Duodenal mucosa (tissue), 2 donors: ENCODE measurements at regions not wholly inside any gene's neighbourhood (a gene's known extent, or its start where the extent isn't known, plus 50 kb on each side); places are given as distances from the start of the nearest gene placed in this dataset.

Experiments
- H3K27ac ChIP-seq: one replicate; pipeline ENCODE4 v1.7.0; 2013; ENCODE audit warnings: low read depth, low read length
- H3K27me3 ChIP-seq, 2 donors: one replicate each; pipeline ENCODE4 v1.7.0; 2013; ENCODE audit warnings: low read length in 2 of 2, control low read depth in 1 of 2; ENCODE audit not compliant: insufficient read depth in 2 of 2, control insufficient read depth in 1 of 2
- H3K36me3 ChIP-seq, 2 donors: one replicate each; pipeline ENCODE4 v1.7.0; 2013; ENCODE audit warnings: low read length in 2 of 2, control low read depth in 1 of 2; ENCODE audit not compliant: insufficient read depth in 2 of 2, control insufficient read depth in 1 of 2
- H3K4me1 ChIP-seq, 2 donors: one replicate each; pipeline ENCODE4 v1.7.0; 2013; ENCODE audit warnings: low read length in 2 of 2, control low read depth in 1 of 2; ENCODE audit not compliant: insufficient read depth in 2 of 2, control insufficient read depth in 1 of 2
- H3K4me3 ChIP-seq, 2 donors: one replicate each; pipeline ENCODE4 v1.7.0; 2013; ENCODE audit warnings: low read length in 2 of 2, low read depth in 1 of 2
- H3K9ac ChIP-seq, 2 donors: one replicate each; pipeline ENCODE4 v1.7.0; 2013; ENCODE audit warnings: low read length in 2 of 2, low read depth in 1 of 2
- H3K9me3 ChIP-seq, 2 donors: one replicate each; pipeline ENCODE4 v1.7.0; 2013; ENCODE audit warnings: low read length in 2 of 2, control low read depth in 1 of 2; ENCODE audit not compliant: control insufficient read depth in 1 of 2

DNA sequence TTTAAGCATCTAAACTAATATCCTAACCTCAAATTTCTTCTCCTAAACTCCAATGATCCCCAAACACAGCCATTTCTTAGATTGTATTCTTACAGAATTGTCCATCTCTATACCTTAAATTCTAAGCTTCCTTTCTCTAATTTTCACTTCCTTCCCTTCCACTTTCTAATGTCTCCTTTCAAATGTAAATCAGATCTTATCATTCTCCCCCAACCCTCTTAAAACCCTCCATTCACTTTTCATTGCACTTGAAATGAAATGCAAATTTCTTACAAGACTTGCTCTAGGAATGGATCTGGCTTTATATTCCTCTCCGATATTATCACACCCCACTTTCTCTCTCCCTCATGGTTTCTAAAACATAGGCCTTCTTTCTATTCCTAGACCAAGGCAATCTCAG, 534.6 kb downstream of the LMO4 start:
- no peaks in the 10 kb centered on the region for H3K36me3 ChIP-seq
- H3K4me3 ChIP-seq: no peak overlapping the region
- no peak overlapping the region for H3K9ac ChIP-seq
- no peaks in the 10 kb centered on the region for H3K4me1 ChIP-seq
- no peak overlapping the region for H3K27ac ChIP-seq
- H3K27me3 ChIP-seq: no peaks in the 10 kb centered on the region
- H3K9me3 ChIP-seq: peaks cover 4% of the 10 kb centered on the region in 2 donors

DNA sequence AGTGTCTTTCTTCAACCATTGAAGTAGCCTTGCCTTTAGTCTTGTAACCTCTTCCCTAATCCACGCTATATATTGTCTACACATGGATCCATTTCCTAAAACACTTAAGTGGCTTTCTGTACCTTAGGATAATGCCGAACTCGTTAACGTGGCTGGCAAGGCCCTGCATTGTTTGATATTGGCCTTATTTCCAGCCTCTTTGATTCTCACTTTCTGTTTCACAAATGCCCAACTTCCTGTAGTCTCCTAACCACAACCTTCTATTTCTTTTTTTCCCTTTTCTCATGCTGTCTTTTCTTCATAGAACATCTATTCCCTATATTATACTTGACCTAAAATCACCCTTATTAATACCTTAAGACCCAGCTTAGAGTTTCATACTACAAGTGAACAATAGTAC, 536.0 kb downstream of the LMO4 start:
- Histone ChIP-seq H3K36me3 (no peaks in the 10 kb centered on the region), H3K9ac (no peak overlapping the region), H3K4me3 (no peak overlapping the region), H3K9me3 (peaks cover 0 to 4% of the 10 kb centered on the region in 2 donors), H3K27ac (no peak overlapping the region), H3K4me1 (peaks cover 0 to 4% of the 10 kb centered on the region in 2 donors), H3K27me3 (no peaks in the 10 kb centered on the region)

DNA sequence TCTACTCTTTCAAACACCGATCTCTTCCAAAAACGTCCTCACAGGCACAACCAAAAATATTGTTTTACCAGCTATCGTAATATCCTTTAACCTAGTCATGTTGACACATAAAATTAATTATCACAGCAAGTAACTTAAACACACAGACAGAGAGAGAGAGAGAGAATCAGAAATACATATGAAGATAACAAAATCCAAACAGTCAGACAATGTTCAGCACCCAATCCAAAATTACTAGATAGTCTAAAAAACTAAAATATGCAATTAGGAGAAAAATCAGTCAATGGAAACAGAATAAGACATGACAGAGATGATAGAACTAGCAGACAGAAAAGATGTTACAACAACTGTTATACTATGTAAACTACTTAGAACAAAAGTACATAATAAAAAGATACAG, 537.7 kb downstream of the LMO4 start:
- Histone ChIP-seq H3K27me3 (no peaks in the 10 kb centered on the region), H3K4me1 (peaks cover 0 to 7% of the 10 kb centered on the region in 2 donors), H3K9ac (no peak overlapping the region), H3K27ac (no peak overlapping the region), H3K9me3 (peaks cover 0 to 4% of the 10 kb centered on the region in 2 donors), H3K36me3 (no peaks in the 10 kb centered on the region), H3K4me3 (no peak overlapping the region)

DNA sequence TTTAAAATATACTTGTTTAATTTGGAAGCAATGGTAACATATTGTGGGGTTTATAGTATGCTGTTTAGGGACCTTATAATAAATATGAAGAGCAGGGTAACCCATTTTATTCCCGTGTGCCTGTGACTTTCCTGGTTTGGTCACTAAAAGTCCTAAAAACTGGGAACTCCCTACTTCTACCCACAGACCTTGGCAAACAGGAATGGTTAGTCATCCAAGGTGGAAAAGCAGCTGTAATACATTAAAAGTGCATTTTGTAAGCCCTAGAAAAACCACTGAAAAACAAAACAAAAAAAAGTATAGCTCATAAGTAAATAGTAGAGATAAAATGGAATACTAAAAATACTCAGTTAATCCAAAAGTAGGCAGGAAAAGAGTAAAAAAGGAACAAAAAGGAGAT, 538.9 kb downstream of the LMO4 start:
- H3K27me3 ChIP-seq: no peaks in the 10 kb centered on the region
- peaks cover 0 to 4% of the 10 kb centered on the region in 2 donors for H3K9me3 ChIP-seq
- H3K4me1 ChIP-seq: peaks cover 0 to 7% of the 10 kb centered on the region in 2 donors
- H3K9ac ChIP-seq: no peak overlapping the region
- no peaks in the 10 kb centered on the region for H3K36me3 ChIP-seq
- no peak overlapping the region for H3K4me3 ChIP-seq
- no peak overlapping the region for H3K27ac ChIP-seq

DNA sequence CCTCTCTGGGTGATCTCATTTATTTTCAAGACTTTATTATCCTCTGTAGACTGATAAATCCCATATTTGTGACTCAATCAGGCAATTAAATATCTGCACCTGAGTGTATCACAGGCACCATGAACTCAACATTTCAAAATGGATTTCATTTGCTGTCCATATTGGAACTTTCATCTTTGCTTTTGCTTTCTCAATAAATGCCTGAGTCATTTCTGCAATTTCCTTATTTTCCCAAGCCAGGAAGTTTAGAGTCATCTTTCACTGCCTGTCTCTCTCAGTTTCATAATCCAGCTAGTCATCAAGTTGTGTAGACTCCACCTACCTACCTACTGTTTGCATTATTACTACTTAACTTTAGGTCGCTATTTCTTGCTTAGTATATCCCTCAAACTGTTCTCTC, 540.9 kb downstream of the LMO4 start:
- Histone ChIP-seq H3K4me1 (peaks cover 0 to 7% of the 10 kb centered on the region in 2 donors), H3K9me3 (peaks cover 0 to 4% of the 10 kb centered on the region in 2 donors), H3K27me3 (no peaks in the 10 kb centered on the region), H3K36me3 (no peaks in the 10 kb centered on the region), H3K4me3 (no peak overlapping the region), H3K27ac (no peak overlapping the region), H3K9ac (no peak overlapping the region)

DNA sequence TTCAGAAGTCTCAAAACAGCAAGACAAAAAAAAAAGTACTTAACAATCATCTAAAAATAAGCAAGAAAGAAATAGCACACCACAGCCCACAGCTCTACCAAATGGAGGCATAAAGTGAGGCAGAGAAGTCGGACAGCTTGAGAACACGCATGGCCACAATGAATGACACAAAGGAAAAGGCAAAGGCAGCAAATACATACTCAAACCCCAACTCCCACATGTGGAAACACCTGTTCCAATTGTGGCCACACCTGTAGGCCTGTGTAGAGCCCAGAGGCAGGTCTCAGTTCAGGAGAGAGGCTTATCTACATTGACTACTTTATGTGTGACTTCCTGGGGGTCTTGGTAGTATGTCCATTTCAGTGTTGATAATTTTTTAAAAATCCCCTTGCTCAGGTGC, 543.5 kb downstream of the LMO4 start:
- Histone ChIP-seq H3K4me3 (no peak overlapping the region), H3K4me1 (peaks cover 0 to 7% of the 10 kb centered on the region in 2 donors), H3K9ac (no peak overlapping the region), H3K27me3 (no peaks in the 10 kb centered on the region), H3K9me3 (no peaks in the 10 kb centered on the region), H3K36me3 (no peaks in the 10 kb centered on the region), H3K27ac (no peak overlapping the region)

DNA sequence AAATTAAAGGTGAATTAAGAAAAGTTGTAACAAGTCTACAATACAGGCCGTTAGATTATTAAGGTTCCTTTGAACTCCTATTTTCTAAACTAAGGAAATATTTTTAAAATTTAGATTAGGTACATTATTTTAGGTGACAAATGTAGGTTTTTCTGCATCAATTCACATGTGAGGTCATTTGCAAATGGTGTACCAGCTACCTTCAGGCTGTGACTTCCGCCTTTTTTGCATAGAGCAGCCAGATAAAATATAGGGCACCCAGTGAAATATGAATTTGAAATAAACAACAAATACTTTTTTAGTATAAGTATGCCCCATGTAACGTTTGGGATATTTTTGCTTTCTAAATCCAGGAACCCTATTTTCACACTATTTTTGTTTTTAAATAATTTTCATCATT, 544.0 kb downstream of the LMO4 start:
- Histone ChIP-seq H3K27me3 (no peaks in the 10 kb centered on the region), H3K4me3 (no peak overlapping the region), H3K36me3 (no peaks in the 10 kb centered on the region), H3K9me3 (no peaks in the 10 kb centered on the region), H3K4me1 (peaks cover 0 to 7% of the 10 kb centered on the region in 2 donors), H3K27ac (no peak overlapping the region), H3K9ac (no peak overlapping the region)

DNA sequence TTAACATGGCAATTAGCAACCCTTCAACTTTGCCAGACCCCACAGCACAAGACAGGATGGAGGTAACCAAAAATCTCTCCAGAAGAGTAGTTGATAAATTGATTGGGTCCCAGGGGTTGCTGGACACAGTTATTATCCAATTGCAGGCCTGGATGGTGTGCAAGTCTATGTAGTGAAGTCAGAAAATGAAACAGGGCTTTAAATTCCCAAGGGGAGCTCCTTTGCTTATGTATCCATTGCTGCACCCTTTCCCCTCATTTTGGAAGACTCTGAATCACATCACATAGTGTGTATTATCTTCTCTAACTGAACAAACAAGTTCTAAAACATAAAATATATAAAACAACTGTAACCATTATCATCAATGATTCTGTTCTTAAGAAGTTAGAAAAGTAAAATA, 550.2 kb downstream of the LMO4 start:
- Histone ChIP-seq H3K36me3 (no peaks in the 10 kb centered on the region), H3K9ac (no peak overlapping the region), H3K4me1 (no peaks in the 10 kb centered on the region), H3K9me3 (no peaks in the 10 kb centered on the region), H3K27me3 (no peaks in the 10 kb centered on the region), H3K27ac (no peak overlapping the region), H3K4me3 (no peak overlapping the region)

DNA sequence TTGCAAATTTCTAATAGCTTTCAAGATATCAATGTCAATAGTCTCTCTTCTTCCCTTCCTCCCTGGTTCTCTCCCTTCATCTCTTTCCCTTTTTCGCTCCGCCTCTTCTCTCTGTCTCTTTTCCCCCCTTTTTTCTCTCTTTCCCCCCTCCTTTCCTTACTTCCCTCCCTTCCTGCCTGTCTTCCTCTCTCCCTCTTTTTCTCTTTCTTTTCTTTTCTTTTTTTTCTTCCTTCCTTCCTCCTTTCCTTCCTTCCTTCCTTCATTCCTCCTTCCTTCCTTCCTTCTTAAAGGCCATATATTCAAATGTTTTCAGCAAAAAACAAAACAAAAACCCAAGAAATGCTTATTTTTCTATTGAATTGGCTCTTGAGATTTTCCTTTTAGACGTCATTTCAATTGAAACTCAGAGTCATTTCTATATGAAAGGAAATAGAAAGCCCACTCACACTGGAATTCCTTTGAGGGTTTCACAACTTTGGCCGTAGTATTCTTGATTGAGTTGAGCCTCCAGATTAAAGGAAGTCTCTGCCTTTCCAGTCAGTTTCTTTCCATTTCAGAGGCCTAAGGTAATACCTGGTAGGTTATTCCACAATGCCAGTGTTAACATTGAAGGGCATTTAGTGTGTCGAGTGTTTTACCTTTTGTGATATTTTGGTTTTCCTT, 551.5 kb downstream of the LMO4 start:
- no peaks in the 10 kb centered on the region for H3K36me3 ChIP-seq
- H3K9me3 ChIP-seq: no peaks in the 10 kb centered on the region
- no peak overlapping the region for H3K4me3 ChIP-seq
- no peak overlapping the region for H3K9ac ChIP-seq
- H3K27me3 ChIP-seq: no peaks in the 10 kb centered on the region
- H3K4me1 ChIP-seq: no peaks in the 10 kb centered on the region
- no peak overlapping the region for H3K27ac ChIP-seq

DNA sequence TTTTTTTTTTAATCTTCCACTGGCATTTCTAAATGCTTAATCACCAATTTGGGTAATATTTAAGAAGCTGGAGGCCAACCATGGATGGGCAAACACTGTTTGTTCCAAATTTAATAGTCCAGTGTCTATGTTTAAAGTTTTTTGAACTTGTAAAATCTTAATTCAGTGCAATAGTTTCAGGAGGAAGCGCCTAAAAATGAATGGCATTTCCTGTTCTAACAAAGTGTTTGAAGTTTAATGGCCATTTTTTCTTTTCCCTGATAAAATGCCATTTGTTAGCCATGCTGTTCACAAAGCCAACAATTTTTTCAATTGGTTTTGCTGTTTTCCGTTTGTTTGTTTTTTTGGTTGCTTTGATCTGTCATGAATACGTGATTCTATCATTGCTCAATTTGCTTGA, 552.1 kb downstream of the LMO4 start:
- Histone ChIP-seq H3K9me3 (no peaks in the 10 kb centered on the region), H3K9ac (no peak overlapping the region), H3K4me1 (peaks cover 0 to 4% of the 10 kb centered on the region in 2 donors), H3K4me3 (no peak overlapping the region), H3K27me3 (no peaks in the 10 kb centered on the region), H3K27ac (no peak overlapping the region), H3K36me3 (no peaks in the 10 kb centered on the region)

DNA sequence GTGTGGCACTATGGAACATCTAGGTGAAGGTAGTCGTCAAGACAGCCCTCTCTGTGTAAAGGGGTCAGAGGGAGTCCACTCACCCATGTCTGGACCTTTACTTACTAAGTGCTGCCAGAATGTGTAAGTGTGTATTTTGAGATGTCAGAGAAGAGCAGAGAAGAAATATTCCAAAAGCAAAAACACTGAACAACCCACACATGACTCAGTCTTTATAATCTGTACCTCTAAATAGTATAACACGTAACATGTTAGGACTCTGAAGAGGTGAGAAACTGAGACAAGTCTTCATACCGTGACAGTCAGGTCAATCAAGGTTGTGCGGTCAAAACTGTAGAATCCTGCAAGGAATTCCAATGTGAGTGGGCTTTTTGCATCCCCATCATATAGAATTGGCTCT, 555.2 kb downstream of the LMO4 start:
- H3K9me3 ChIP-seq: no peaks in the 10 kb centered on the region
- H3K4me3 ChIP-seq: no peak overlapping the region
- no peak overlapping the region for H3K9ac ChIP-seq
- H3K4me1 ChIP-seq: peaks cover 5 to 19% of the 10 kb centered on the region in 2 donors
- H3K27me3 ChIP-seq: no peaks in the 10 kb centered on the region
- no peak overlapping the region for H3K27ac ChIP-seq
- no peaks in the 10 kb centered on the region for H3K36me3 ChIP-seq
